Activated CD4-positive, alpha-beta memory T cell treated with anti-CD3 and anti-CD28 coated beads, Interleukin-2, amount 10 ng/mL, durations not matched to agents 7 days and 5 days (primary cell): ENCODE measurements at regions not wholly inside any gene's neighbourhood (a gene's known extent, or its start where the extent isn't known, plus 50 kb on each side); places are given as distances from the start of the nearest gene placed in this dataset.

Experiments used
- CTCF ChIA-PET: fragments of 350-600 bp; sonication (Branson Sonifier 250); formaldehyde crosslinking; loops from one replicate; lab custom pipeline; 2021; ENCODE audit warnings: antibody characterized with exemption, inconsistent platforms; lab: Charles Lee
- POLR2A ChIA-PET: fragments of 350-600 bp; sonication (Branson Sonifier 250); formaldehyde crosslinking; loops from one replicate; lab custom pipeline; 2021; ENCODE audit warnings: antibody characterized with exemption; lab: Charles Lee
- DNase-seq: peaks from one replicate; pipeline ENCODE4 v3.0.0-alpha.2; 2020
- H3K27ac Mint-ChIP-seq: one replicate; pipeline ENCODE4 v1.8.0; 2021; ENCODE audit warnings: mild to moderate bottlenecking, mixed read lengths
- H3K27me3 Mint-ChIP-seq: one replicate; pipeline ENCODE4 v1.8.0; 2021; ENCODE audit warnings: mixed read lengths
- H3K36me3 Mint-ChIP-seq: one replicate; pipeline ENCODE4 v1.8.0; 2021; ENCODE audit warnings: low read depth, mixed read lengths
- H3K4me1 Mint-ChIP-seq: one replicate; pipeline ENCODE4 v1.8.0; 2021; ENCODE audit warnings: mixed read lengths
- H3K4me3 Mint-ChIP-seq: one replicate; pipeline ENCODE4 v1.8.0; 2021; ENCODE audit warnings: mild to moderate bottlenecking, mixed read lengths
- H3K9me3 Mint-ChIP-seq: one replicate; pipeline ENCODE4 v1.8.0; 2021; ENCODE audit warnings: mixed read lengths

- H3K36me3 Mint-ChIP-seq = no peaks in the 10 kb centered on the region
- POLR2A ChIA-PET = no interaction called here
- no peaks in the 10 kb centered on the region for H3K9me3 Mint-ChIP-seq
- no peaks in the 10 kb centered on the region for H3K27me3 Mint-ChIP-seq
- DNase-seq = no peak
- H3K4me1 Mint-ChIP-seq = no peaks in the 10 kb centered on the region
- H3K27ac Mint-ChIP-seq = no peak overlapping the region
- no peak overlapping the region for H3K4me3 Mint-ChIP-seq
- CTCF ChIA-PET = no interaction called here
Measured at GRCh38 chrX:99800016-99800415, 610.1 kb downstream of the PCDH19 start.

GRCh38 chrX:99798936-99799335 lies 611.1 kb downstream of the PCDH19 start:
- POLR2A ChIA-PET = no interaction called here
- DNase-seq = no peak
- Mint-ChIP-seq H3K4me3 (no peak overlapping the region), H3K4me1 (no peaks in the 10 kb centered on the region), H3K27ac (no peak overlapping the region), H3K36me3 (no peaks in the 10 kb centered on the region), H3K27me3 (no peaks in the 10 kb centered on the region), H3K9me3 (peaks cover 2% of the 10 kb centered on the region)
- CTCF ChIA-PET = no interaction called here

GRCh38 chrX:99795495-99795894 lies 614.6 kb downstream of the PCDH19 start:
- CTCF ChIA-PET = no interaction called here
- H3K27me3 Mint-ChIP-seq = no peaks in the 10 kb centered on the region
- H3K27ac Mint-ChIP-seq = no peak overlapping the region
- no peak overlapping the region for H3K4me3 Mint-ChIP-seq
- no peaks in the 10 kb centered on the region for H3K36me3 Mint-ChIP-seq
- no peak for DNase-seq
- H3K4me1 Mint-ChIP-seq = no peaks in the 10 kb centered on the region
- POLR2A ChIA-PET = no interaction called here
- H3K9me3 Mint-ChIP-seq = peaks cover 2% of the 10 kb centered on the region

GRCh38 chrX:99782516-99783040 lies 627.5 kb downstream of the PCDH19 start:
- Mint-ChIP-seq H3K4me3 (no peak overlapping the region), H3K27ac (no peak overlapping the region), H3K9me3 (no peaks in the 10 kb centered on the region), H3K36me3 (no peaks in the 10 kb centered on the region), H3K27me3 (no peaks in the 10 kb centered on the region), H3K4me1 (no peaks in the 10 kb centered on the region)
- DNase-seq = no peak
- ChIA-PET CTCF (no interaction called here), POLR2A (no interaction called here)

- Mint-ChIP-seq H3K9me3 (no peaks in the 10 kb centered on the region), H3K27ac (no peak overlapping the region), H3K36me3 (no peaks in the 10 kb centered on the region), H3K27me3 (no peaks in the 10 kb centered on the region), H3K4me1 (no peaks in the 10 kb centered on the region), H3K4me3 (no peak overlapping the region)
- ChIA-PET POLR2A (no interaction called here), CTCF (no interaction called here)
- DNase-seq = no peak
Measured at GRCh38 chrX:99777912-99778311, 632.2 kb downstream of the PCDH19 start.

- no peak for DNase-seq
- CTCF ChIA-PET = no interaction called here
- Mint-ChIP-seq H3K4me1 (no peaks in the 10 kb centered on the region), H3K36me3 (no peaks in the 10 kb centered on the region), H3K9me3 (peaks cover 5% of the 10 kb centered on the region), H3K27me3 (no peaks in the 10 kb centered on the region), H3K27ac (no peak overlapping the region), H3K4me3 (no peak overlapping the region)
- POLR2A ChIA-PET = no interaction called here
Measured at GRCh38 chrX:99761731-99762130, 648.3 kb downstream of the PCDH19 start.

GRCh38 chrX:99752776-99753175 lies 657.3 kb downstream of the PCDH19 start:
- POLR2A ChIA-PET = no interaction called here
- Mint-ChIP-seq H3K36me3 (no peaks in the 10 kb centered on the region), H3K27me3 (no peaks in the 10 kb centered on the region), H3K4me3 (no peak overlapping the region), H3K27ac (no peak overlapping the region), H3K9me3 (peaks cover 3% of the 10 kb centered on the region), H3K4me1 (no peaks in the 10 kb centered on the region)
- DNase-seq = no peak
- CTCF ChIA-PET = no interaction called here

GRCh38 chrX:99750721-99751120 lies 659.4 kb downstream of the PCDH19 start:
- H3K36me3 Mint-ChIP-seq = no peaks in the 10 kb centered on the region
- POLR2A ChIA-PET = no interaction called here
- H3K9me3 Mint-ChIP-seq = peaks cover 3% of the 10 kb centered on the region
- no peaks in the 10 kb centered on the region for H3K4me1 Mint-ChIP-seq
- CTCF ChIA-PET = no interaction called here
- no peak overlapping the region for H3K4me3 Mint-ChIP-seq
- no peak overlapping the region for H3K27ac Mint-ChIP-seq
- no peaks in the 10 kb centered on the region for H3K27me3 Mint-ChIP-seq
- no peak for DNase-seq

GRCh38 chrX:99722094-99722493 lies 688.0 kb downstream of the PCDH19 start:
- Mint-ChIP-seq H3K9me3 (no peaks in the 10 kb centered on the region), H3K4me1 (no peaks in the 10 kb centered on the region), H3K36me3 (no peaks in the 10 kb centered on the region), H3K4me3 (no peak overlapping the region), H3K27me3 (no peaks in the 10 kb centered on the region), H3K27ac (no peak overlapping the region)
- POLR2A ChIA-PET = no interaction called here
- CTCF ChIA-PET = no interaction called here
- DNase-seq = no peak

- no peaks in the 10 kb centered on the region for H3K27me3 Mint-ChIP-seq
- no peaks in the 10 kb centered on the region for H3K36me3 Mint-ChIP-seq
- peaks cover 4% of the 10 kb centered on the region for H3K9me3 Mint-ChIP-seq
- DNase-seq = no peak
- no peaks in the 10 kb centered on the region for H3K4me1 Mint-ChIP-seq
- POLR2A ChIA-PET = no interaction called here
- CTCF ChIA-PET = no interaction called here
- no peak overlapping the region for H3K27ac Mint-ChIP-seq
- no peak overlapping the region for H3K4me3 Mint-ChIP-seq
Measured at GRCh38 chrX:99719140-99719539, 690.9 kb downstream of the PCDH19 start.

- no peak for DNase-seq
- Mint-ChIP-seq H3K27ac (no peak overlapping the region), H3K9me3 (peaks cover 4% of the 10 kb centered on the region), H3K4me1 (no peaks in the 10 kb centered on the region), H3K27me3 (no peaks in the 10 kb centered on the region), H3K4me3 (no peak overlapping the region), H3K36me3 (no peaks in the 10 kb centered on the region)
- ChIA-PET POLR2A (no interaction called here), CTCF (no interaction called here)
Measured at GRCh38 chrX:99717716-99718115, 692.4 kb downstream of the PCDH19 start.

- no peaks in the 10 kb centered on the region for H3K4me1 Mint-ChIP-seq
- ChIA-PET POLR2A (no interaction called here), CTCF (no interaction called here)
- no peak for DNase-seq
- H3K9me3 Mint-ChIP-seq = no peaks in the 10 kb centered on the region
- no peaks in the 10 kb centered on the region for H3K27me3 Mint-ChIP-seq
- no peak overlapping the region for H3K27ac Mint-ChIP-seq
- no peak overlapping the region for H3K4me3 Mint-ChIP-seq
- H3K36me3 Mint-ChIP-seq = no peaks in the 10 kb centered on the region
Measured at GRCh38 chrX:99705701-99706100, 704.4 kb downstream of the PCDH19 start.

GRCh38 chrX:99703473-99703872 lies 706.6 kb downstream of the PCDH19 start:
- no peaks in the 10 kb centered on the region for H3K27me3 Mint-ChIP-seq
- DNase-seq = no peak
- POLR2A ChIA-PET = no interaction called here
- H3K27ac Mint-ChIP-seq = no peak overlapping the region
- no peaks in the 10 kb centered on the region for H3K36me3 Mint-ChIP-seq
- H3K4me1 Mint-ChIP-seq = no peaks in the 10 kb centered on the region
- H3K9me3 Mint-ChIP-seq = no peaks in the 10 kb centered on the region
- H3K4me3 Mint-ChIP-seq = no peak overlapping the region
- CTCF ChIA-PET = no interaction called here

GRCh38 chrX:99698451-99698850 lies 711.6 kb downstream of the PCDH19 start:
- POLR2A ChIA-PET = no interaction called here
- H3K27ac Mint-ChIP-seq = no peak overlapping the region
- no peaks in the 10 kb centered on the region for H3K36me3 Mint-ChIP-seq
- CTCF ChIA-PET = no interaction called here
- no peak for DNase-seq
- H3K27me3 Mint-ChIP-seq = no peaks in the 10 kb centered on the region
- no peak overlapping the region for H3K4me3 Mint-ChIP-seq
- no peaks in the 10 kb centered on the region for H3K9me3 Mint-ChIP-seq
- H3K4me1 Mint-ChIP-seq = no peaks in the 10 kb centered on the region
